HG02852 (cell line): ENCODE measurements at regions not wholly inside any gene's neighbourhood (a gene's known extent, or its start where the extent isn't known, plus 50 kb on each side); places are given as distances from the start of the nearest gene placed in this dataset.
"Not testable (repeated sequence)": the region's sequence is repeated elsewhere in the genome, so short reads cannot be mapped to it uniquely, and the experiment has no call there.

Experiments used
- ATAC-seq: cut with Tn5 transposase; IDR thresholded peaks from one replicate; pipeline ENCODE4 v1.9.1; 2021; ENCODE audit warnings: mild to moderate bottlenecking, moderate library complexity; ENCODE audit not compliant: unreplicated experiment

DNA sequence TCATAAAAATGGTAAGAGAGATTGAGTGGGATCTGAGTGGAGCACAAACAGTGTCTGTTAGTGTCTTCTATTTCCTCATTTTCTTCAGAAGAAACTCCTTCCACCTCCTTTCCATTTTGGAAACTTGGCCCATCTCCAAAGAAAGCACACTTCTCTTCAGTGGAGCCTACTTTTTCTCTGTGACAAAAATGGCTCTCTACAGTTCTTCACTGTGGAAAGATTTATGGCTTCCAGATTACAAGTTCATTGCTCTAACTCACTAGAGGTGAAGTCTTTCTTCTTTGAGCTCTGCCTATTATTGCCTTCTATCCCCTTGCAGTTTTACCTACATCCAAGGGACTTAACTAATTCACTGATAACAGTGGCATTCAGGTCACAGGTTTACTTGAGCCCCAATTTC lies 325.8 kb downstream of the ANTXR2 start:
- no peak for ATAC-seq

DNA sequence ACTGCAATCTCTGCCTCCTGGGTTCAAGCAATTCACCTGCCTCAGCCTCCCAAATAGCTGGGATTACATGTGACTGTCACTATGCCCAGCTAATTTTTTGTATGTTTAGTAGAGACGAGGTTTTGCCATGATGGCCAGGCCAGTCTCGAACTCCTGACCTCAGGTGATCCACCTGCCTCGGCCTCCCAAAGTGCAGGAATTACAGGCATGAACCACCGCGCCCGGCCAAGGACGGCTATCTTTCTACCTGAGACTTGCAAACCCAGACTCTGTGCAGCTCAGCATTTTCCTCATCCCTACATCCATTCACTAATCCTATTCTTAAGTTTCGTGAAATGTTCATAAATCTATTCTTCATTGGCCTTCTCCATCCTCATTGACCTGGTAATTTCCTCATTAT lies 330.0 kb downstream of the ANTXR2 start:
- no peak for ATAC-seq

DNA sequence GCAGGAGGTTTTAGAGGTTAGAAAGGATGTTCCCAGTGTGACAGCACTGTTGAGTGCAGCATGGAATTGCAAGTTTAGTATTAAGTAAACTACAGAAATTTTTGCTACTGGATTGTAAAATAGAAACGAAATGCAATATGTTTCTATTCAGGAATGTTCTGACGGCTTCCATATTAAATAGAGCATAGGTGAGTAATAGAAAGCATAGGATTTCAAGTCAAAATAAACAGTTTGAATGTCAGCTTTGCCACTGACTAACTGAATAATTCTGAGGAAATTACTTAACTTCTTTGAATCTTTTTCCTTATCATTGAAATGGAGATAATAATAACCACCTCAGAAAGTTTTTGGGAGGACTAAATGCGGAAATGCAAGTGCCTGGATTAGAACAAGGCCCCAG lies 331.9 kb upstream of the GK2 start:
- ATAC-seq = no peak

DNA sequence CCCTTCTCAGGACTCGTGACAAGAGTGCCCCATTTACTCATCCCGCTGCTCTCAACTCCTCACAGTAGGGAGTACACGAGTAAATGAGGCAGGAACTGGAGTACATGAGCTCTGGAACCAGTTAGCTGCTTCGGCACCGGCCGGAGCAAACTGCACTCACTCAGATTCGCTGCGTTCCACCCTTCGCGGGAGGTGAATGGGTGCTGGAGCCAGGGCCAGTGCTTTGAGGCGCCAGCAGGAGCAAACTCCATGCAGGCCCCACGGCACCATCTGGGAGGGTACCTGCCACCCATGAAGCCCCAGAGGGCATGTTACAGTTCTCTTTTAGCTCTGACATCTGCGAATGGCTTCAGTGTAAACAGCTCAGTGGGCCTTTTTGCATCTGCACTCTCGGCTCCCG lies 315.5 kb upstream of the GK2 start:
- ATAC-seq = no peak

DNA sequence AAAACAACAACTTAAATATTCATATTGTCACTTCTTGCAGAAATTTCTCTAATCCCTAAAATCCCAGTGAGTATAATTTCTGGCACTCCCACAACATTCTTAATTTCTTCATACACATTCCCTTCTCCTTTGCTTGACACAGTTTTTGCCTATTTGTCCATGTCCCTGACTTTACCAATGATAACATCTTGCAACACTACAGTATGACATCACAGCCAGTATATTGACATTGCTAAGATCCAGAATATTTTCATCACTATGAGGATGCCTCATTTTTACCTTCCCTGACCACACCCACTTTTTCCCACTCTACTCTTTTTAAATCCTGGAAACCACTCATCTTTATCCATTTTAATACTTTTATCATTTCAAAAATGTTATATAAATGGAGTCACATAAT lies 292.3 kb upstream of the GK2 start:
- ATAC-seq = no peak

DNA sequence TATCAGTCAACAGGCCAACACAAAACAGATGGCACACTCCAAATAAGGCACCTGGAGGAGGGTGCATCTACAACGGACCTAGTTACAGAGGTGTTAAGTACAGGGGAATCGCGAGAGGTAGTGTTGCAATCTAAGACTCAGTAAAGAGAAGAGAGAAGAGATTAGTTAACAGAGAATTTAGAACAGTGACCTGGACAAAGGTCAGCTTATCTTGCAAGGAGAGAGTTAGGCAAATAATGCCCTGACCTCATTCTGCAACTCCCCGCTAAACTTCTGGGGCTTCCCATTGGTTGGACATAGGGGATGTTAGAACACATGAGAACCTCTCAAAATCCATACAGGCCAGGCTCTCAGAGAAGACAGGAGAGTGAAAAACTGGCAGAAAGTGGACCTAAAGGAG lies 289.4 kb upstream of the GK2 start:
- no peak for ATAC-seq

DNA sequence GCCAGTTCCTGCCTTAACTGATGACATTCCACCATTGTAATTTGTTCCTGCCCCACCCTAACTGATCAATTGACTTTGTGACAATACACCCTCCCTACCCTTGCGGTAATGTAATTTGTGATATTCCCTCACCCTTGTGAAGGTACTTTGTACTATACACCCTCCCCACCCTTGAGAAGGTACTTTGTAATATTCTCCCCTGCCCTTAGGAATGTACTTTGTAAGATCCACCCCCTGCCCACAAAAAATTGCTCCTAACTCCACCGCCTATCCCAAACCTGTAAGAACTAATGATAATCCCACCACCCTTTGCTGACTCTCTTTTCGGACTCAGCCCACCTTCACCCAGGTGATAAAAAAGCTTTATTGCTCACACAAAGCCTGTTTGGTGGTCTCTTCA lies 288.5 kb upstream of the GK2 start:
- not testable (repeated sequence) for ATAC-seq

DNA sequence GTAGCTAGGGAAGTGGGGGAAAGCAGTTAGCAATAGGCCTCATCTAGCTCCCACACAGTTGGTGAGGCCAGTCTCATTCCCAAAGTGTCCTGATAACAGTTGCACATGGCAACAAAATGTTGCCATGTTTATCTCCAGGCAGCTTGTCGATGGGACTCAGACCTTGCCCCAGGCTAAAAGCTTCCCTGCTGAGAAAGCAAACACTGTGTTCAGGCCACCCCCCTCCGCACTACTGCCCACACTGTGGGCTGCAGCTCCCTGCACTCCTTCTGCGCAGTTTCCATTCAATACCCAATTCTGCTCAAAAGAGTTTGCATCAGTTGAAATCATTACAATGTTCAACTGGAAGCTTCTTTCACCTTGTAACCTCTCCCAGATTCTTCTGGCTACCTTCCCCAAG lies 287.8 kb upstream of the GK2 start:
- ATAC-seq = no peak

DNA sequence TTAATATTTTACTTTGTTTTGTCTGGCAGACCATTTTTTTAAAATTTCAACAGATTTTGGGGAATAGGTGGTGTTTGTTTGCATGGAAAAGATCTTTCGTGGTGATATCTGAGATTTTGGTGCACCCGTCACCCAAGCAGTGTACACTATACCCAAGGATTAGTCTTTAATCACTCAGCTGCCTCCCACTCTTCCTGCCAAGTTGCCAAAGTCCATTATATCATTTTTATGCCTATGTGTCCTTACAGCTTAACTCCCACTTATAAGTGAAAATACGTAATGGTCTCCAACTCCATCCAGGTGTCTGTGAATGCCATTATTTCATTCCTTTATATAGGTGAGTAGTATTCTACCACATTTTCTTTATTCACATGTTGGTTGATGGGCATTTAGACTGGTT lies 281.7 kb upstream of the GK2 start:
- no peak for ATAC-seq

DNA sequence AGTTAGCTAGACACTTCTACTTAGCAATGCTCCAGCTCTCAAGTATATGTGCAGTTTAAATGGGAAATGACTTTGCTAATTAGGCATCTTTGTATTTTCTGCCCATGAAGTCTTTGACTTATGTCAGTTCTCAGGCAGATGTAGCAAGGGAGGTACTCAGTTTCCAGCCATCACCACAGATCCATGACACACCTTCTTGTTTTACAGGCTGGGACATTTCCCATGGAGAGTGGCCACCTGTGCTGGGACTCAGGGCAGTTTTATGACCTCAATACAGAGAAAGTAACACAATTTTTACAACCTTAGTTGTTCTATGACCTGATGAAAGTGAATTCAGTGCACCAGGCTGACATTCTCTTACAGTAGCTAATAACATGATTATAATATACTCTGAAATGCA lies 280.7 kb upstream of the GK2 start:
- ATAC-seq = no peak

DNA sequence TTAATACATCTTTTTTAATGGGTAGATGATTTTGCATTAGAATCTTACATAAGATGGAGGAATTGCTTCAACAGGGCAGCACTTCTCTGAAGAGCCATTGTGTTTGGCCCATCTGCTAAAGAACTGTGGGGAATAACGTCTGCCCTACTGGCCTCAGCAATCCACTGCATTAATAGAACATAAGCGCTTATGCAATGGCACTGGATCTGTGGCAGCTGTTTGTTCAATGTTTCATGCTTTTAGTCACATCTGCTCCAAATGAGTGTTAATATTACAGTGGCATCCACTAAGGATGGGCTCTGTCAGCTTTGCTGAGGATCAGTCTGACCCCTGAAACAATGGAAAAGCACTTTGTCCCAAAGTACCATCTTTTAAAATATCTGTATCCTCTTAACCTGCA lies 279.0 kb upstream of the GK2 start:
- ATAC-seq = no peak

DNA sequence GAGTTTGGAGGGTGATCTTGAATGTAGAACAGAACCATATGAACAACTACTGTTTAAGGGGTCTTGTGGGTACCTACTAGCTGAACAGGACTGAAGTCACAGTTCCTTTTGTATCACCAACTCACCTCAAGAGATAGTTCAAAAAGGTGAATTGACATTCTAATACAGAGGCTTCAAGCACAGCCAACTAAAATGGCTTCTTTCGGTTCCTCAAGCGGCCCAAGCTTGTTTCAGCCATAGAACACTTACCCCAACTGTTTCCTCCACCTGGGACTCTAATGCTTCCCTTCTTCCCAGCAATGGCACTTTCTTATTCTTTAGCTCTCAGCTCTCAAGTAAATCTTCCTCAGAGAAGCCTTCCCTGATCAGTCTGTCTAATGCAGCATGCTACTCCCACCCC lies 277.5 kb upstream of the GK2 start:
- ATAC-seq = no peak

DNA sequence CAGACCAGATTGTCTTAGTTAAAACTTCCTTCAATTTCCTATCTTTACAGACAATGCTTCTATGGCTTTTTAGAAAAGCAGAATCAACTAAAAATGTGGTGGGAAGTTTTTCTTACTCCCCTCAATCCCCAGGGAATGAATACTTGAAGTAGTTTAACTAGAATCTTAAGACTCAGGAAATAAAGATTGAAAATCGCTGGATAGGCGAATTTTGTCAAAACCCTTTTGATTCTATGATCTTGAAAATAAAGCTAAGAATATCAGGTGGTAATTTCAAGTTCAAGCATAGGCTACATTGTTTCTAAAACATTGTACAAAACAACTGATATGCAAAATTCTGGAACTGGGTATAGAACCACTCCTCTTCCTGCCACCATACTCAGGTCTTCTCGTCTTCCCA lies 276.5 kb upstream of the GK2 start:
- ATAC-seq = no peak

DNA sequence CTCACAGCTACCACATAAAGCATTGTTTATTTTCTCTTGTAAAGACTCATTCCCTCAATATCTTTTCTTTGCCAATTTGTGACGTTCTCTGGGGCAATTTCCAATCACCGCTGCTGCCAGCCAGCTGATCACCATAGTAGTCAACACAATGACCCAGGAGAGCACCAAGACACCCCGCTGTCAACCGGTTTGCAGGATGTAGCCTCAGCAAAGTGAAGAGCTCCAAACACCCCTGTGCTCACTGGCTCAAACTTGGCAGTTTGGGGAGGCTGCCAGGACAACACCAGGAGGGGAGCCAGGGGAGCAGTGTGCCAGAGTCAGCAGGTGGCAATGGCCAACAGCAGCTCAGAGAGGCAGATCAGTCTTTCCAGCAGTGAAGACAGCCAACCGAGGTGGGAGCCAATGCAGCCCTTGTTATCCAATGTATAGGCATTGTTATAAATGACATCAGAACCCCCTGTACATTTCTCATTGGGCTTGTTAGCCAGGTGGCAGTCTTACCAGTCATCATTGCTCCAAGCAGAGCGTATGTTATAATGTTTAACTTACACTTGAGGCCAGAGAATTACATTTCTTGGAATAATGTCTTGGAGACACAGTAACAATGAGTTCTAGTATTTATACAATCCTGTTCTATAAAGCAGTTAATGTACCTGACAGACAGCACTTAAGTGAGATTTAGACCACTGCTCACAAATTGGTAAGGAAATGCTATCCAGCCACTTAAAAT lies 274.9 kb upstream of the GK2 start:
- no peak for ATAC-seq

DNA sequence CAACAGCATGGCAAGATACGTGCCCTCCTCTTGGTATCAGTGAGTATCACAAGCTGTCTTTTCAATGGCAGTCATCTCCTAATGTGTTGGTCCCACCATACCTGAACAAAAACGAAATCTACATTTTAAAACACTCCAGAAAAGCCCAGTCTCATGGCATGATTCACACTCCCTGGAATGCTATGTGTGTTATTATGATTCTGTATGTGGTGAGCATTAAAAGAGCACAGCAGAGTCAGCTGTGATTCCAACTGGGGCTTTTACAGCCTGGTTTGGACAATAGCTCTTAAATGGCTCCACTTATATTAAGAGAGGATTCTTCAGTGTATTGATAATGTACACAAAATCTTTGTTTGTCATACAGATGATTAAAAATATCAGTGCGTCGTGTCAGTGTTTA lies 274.1 kb upstream of the GK2 start:
- ATAC-seq = no peak

DNA sequence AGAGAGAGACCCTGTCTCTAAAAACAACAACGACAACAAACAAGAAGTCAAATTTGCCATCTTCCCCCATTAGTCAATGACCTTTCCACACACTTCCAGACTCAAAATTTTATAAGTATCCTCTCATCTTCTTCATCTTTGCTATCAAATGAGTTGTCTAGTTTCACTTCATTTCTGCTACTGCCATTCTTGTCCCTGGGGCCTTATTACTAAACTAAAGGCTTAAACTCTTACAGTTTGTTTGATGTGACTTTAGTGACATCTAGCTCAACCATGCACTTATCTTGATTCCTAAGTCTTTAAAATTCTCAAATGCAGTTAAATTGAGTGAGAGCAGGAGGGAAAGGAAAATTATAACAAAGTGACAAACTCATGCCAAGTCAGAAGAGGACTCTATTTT lies 271.8 kb upstream of the GK2 start:
- ATAC-seq = no peak

DNA sequence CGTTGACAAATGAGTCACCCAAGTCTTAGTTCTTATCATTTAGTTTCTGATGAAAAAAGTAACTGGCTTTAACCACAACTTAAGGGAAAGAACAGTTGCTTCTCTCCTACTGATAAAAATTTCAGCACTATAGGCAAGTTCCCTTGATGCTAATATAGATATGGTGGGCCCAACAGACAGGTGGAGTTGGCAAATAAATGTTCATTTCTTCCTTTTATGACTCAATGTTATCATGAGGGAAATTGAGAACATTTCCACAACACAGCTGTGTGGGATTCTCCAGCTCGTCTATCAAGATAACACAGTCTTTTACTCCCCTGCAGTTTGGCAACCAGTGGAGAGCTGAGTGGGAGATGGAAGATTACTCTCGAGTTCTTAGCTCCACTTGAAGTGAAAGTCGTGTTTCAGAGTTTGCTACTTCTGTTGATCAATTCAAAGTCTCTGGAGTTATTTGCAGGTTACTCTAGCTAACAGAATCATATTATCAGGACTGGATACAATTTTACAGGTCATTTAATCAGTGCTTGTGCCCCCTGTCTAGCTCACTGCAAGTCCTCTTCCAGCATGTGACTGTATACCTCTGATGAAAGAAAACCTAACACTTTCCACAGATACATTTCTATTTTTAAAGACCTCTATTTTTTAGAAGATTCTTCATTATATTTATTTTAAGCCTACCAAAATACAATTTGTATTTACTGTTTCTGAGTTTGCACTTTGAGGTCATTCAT lies 270.6 kb upstream of the GK2 start:
- ATAC-seq = no peak

DNA sequence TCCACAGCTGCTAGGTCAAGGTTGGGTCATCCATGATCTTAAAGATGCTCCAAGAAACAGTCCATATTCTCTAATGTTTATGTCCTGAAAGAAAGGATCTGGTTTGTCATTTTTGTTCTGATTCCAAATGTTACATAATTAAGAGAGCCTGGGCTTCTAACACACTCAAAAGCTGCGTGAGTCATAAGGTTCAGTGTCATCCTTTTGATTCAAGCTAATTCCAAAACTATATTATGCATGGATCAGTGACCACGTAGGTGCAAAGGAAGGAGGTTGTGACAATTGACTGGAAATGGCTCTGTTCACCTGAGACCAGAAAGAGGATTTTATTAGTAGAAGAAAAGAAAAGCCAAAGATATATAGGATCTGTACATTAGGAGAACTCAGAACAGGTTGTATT lies 268.7 kb upstream of the GK2 start:
- ATAC-seq = no peak

DNA sequence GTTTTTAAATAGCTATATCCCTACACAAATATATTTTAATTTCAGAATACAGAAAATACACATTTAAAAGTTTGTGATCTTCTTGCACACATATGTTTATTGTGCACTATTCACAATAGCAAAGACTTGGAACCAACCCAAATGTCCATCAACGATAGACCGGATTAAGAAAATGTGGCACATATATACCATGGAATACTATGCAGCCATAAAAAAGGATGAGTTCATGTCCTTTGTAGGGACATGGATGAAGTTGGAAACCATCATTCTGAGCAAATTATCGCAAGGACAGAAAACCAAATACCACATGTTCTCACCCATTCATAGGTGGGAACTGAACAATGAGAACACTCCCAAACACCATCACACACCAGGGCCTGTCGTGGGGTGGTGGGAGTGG lies 266.9 kb upstream of the GK2 start:
- not testable (repeated sequence) for ATAC-seq

DNA sequence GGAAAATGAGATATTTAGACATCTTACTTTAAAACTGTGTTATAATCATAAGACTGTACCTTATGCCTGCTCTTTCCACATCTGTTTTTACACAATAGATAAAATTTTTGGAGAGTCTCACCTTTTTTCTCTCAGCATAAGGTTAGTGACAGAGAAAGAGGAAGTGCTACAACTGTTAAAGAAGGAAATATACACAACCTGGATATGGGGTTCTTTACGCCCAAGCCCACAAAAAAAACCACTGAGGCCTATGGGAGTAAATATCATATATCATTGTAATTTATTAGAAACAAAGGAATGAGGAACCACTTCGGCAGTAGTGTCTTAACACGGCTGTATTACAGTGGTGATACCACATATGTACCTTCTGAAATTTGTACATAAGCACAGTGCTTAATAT lies 265.9 kb upstream of the GK2 start:
- ATAC-seq = no peak

DNA sequence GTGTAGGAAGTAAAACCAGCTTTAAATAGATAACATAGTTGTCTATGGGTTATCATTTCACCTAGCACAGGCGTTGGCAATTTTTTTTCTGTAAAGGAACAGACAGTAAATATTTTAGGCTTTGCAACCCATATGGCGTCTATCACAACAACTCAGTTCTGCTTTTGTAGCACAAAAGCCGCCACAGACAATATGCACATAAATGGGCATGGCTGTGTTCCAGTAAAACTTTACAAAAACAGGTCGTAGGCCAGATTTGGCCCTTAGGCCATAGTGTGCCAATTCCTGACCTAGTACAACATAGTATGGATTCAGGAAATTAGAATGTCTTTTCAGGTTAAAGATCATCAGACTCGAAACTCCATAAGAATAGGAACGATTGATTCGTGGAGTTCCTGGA lies 265.3 kb upstream of the GK2 start:
- ATAC-seq = no peak

DNA sequence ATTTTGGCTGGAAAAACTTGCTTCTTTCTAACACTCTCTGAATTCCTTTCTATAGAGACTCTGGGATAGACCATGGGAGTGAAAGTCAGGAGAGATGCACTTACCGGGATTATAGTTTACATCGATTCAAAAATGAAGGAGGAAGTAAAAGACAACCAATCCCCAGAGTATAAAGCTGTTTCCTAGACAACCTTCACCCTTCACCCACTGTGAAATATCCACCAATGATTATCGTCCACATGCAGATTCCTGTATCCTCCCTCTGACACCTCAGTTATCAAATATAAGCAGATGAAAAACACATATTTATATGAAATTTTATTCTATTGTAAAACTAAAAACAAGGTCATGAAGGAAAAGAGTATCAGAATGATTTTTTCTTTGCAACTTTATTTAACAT lies 258.8 kb upstream of the GK2 start:
- no peak for ATAC-seq

DNA sequence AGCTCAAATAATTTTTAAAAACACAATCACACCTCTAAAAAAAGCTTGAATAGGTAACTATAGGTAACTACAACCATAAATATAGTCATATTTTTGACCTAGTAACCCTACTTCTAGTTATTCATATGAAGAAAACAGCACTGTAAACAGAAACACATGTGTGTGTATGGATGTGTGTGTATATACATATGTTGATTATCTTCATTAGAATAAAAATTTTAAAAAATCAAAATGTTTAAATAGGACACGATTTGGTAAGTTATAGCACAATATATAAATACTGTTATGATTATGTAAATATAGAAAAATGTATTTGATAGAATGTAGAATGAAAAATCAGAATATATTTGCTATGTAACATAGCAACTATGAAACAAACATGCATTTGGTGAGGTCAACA lies 258.1 kb upstream of the GK2 start:
- ATAC-seq = no peak
